ENCODE measurements at regions not wholly inside any gene's neighbourhood (a gene's known extent, or its start where the extent isn't known, plus 50 kb on each side); places are given as distances from the start of the nearest gene placed in this dataset.

DNA sequence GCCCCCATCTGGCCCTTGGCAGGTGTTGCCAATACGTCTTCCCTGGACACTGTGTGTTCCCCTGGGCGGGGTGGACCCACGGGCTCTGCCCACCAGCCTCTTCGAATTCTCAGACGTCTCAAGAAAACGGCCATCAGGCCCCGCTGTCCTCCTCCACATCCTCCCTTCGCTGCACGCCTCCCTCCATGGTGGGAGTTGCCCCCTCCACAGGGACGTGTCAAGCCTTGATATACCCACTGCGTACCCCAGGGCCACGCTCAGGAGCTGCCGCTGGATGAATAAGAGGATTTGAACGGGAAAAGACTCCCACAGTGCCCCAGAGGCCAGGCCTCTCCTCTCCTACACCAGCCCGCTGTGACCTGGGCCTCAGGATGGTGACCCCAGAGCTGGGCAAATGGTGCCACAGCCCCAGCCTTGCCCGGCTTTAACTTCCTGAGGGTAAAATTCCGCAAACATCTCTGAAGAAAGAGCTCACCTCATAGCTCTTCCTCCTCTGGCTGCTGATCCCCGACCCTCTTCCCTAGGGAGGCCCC, 399.3 kb upstream of the MYT1L start:
- Mint-ChIP-seq H3K4me1 (ENCODE audit: low read depth) (no peaks in the 10 kb centered on the region), H3K9me3 (ENCODE audit: low read depth) (no peaks in the 10 kb centered on the region), H3K36me3 (ENCODE audit: insufficient read depth) (no peaks in the 10 kb centered on the region), H3K27ac (no peak overlapping the region), H3K27me3 (peaks cover 13% of the 10 kb centered on the region), H3K4me3 (ENCODE audit: low read depth) (no peak overlapping the region)
- TF ChIP-seq, protein P1, sequence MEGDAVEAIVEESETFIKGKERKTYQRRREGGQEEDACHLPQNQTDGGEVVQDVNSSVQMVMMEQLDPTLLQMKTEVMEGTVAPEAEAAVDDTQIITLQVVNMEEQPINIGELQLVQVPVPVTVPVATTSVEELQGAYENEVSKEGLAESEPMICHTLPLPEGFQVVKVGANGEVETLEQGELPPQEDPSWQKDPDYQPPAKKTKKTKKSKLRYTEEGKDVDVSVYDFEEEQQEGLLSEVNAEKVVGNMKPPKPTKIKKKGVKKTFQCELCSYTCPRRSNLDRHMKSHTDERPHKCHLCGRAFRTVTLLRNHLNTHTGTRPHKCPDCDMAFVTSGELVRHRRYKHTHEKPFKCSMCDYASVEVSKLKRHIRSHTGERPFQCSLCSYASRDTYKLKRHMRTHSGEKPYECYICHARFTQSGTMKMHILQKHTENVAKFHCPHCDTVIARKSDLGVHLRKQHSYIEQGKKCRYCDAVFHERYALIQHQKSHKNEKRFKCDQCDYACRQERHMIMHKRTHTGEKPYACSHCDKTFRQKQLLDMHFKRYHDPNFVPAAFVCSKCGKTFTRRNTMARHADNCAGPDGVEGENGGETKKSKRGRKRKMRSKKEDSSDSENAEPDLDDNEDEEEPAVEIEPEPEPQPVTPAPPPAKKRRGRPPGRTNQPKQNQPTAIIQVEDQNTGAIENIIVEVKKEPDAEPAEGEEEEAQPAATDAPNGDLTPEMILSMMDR (IDR thresholded peaks at IDR 0.05; ENCODE audit: unreplicated experiment) = no peak
- DNase-seq (ENCODE audit: low spot score, unreplicated experiment) = no peak

DNA sequence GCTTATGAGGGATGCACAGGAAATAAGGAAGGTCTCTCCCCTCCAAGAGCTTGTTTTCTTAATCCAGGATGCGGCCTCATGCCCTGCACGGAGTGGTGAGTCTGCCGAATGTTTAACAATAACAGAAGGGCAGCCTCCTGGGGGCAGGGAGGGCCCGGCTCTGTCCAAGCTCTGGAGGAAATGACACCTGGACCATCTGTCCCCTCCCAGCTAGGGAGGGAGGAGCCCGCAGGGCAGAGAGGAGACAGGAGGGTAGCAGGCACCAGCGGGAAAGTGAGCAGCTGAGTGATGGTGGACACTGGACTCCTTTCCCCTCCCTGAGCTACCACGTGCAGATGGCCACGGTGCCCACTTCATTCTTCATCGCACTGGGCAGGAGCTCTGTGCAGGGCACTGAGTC, 398.2 kb upstream of the MYT1L start:
- no peak for DNase-seq (ENCODE audit: low spot score, unreplicated experiment)
- H3K9me3 Mint-ChIP-seq (ENCODE audit: low read depth) = no peaks in the 10 kb centered on the region

DNA sequence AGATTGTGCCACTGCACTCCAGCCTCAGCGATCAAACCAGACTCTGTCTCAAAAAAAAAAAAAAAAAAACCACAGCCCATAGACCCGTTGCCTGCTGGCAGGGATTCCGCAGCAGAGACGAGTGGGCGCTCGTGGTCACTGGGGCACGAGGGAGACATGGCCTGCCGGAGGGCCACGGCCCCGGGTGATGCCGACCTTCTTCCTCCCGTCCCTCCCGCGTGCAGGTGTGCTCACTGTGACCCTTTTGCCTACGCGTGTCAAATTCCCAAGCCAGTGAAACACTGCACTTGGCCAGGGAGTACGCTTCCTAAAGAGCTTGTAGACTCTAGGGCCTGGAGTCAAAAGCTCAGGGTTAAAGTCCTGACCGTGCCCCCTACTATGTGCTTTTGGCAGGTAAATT, 397.6 kb upstream of the MYT1L start:
- H3K4me3 Mint-ChIP-seq (ENCODE audit: low read depth) = no peak overlapping the region
- no peaks in the 10 kb centered on the region for H3K9me3 Mint-ChIP-seq (ENCODE audit: low read depth)
- no peak overlapping the region for H3K27ac Mint-ChIP-seq
- TF ChIP-seq, protein P1 (IDR thresholded peaks at IDR 0.05; ENCODE audit: unreplicated experiment) = no peak
- no peaks in the 10 kb centered on the region for H3K4me1 Mint-ChIP-seq (ENCODE audit: low read depth)
- DNase-seq (ENCODE audit: low spot score, unreplicated experiment) = no peak
- H3K27me3 Mint-ChIP-seq = peaks cover 4% of the 10 kb centered on the region
- H3K36me3 Mint-ChIP-seq (ENCODE audit: insufficient read depth) = no peaks in the 10 kb centered on the region

More for the DNA sequence above, 398.2 kb upstream of the MYT1L start:
- TF ChIP-seq, protein P1 (IDR thresholded peaks at IDR 0.05; ENCODE audit: unreplicated experiment) = no peak
- Mint-ChIP-seq H3K4me3 (ENCODE audit: low read depth) (no peak overlapping the region), H3K27me3 (peaks cover 4% of the 10 kb centered on the region), H3K27ac (no peak overlapping the region), H3K4me1 (ENCODE audit: low read depth) (no peaks in the 10 kb centered on the region), H3K36me3 (ENCODE audit: insufficient read depth) (no peaks in the 10 kb centered on the region)

DNA sequence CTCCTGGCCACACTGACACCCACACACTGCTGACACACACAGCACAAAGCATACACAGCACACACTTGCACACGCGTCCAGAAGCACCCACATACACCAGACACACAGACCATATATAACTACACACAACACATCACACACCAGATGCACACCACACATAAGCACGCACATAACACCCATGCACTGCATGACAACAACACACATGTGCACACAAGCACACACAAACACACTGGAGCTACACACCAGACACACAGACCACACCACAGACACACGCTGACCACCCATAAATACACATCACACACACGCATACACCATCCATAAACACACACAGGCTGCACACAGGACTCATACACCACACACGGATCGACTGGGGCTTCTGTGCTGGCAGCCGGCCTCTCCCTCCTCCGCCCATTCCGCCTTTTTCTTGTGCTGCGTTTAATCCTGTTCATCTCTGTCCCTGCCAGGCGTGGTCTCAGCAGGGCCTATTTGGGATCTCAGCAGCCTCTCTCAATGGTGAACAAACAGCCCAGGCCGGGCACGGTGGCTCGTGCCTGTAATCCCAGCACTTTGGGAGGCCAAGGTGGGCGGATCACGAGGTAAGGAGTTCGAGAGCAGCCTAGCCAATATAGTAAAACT, 396.9 kb upstream of the MYT1L start:
- Mint-ChIP-seq H3K36me3 (ENCODE audit: insufficient read depth) (no peaks in the 10 kb centered on the region), H3K4me3 (ENCODE audit: low read depth) (no peak overlapping the region), H3K27me3 (peaks cover 4% of the 10 kb centered on the region), H3K9me3 (ENCODE audit: low read depth) (no peaks in the 10 kb centered on the region), H3K4me1 (ENCODE audit: low read depth) (no peaks in the 10 kb centered on the region), H3K27ac (peak overlapping the region; percentile 17)
- DNase-seq (ENCODE audit: low spot score, unreplicated experiment) = no peak
- TF ChIP-seq, protein P1 (IDR thresholded peaks at IDR 0.05; ENCODE audit: unreplicated experiment) = no peak

DNA sequence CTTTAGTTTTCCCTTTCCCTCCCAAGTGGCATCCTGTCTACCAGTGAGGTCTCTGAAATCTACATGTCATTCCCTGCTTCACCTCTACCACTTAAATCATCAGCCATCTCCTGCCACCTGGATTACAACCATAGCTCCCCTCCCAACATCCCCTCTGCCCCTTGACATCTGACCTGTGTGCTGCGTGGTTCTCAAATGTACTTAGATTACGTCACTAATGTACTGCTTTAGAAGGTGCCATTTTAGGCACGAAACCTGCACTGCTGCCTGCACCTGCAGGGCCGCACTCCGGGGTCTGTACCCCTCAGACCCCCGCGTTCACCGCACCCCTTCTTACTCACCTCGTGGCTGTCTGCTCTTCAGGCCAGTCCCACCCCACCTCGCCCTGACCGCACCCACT, 395.1 kb upstream of the MYT1L start:
- no peak overlapping the region for H3K27ac Mint-ChIP-seq
- peaks cover 4% of the 10 kb centered on the region for H3K27me3 Mint-ChIP-seq
- TF ChIP-seq, protein P1 (IDR thresholded peaks at IDR 0.05; ENCODE audit: unreplicated experiment) = no peak
- H3K4me1 Mint-ChIP-seq (ENCODE audit: low read depth) = no peaks in the 10 kb centered on the region
- no peaks in the 10 kb centered on the region for H3K36me3 Mint-ChIP-seq (ENCODE audit: insufficient read depth)
- no peak for DNase-seq (ENCODE audit: low spot score, unreplicated experiment)
- H3K4me3 Mint-ChIP-seq (ENCODE audit: low read depth) = no peak overlapping the region
- H3K9me3 Mint-ChIP-seq (ENCODE audit: low read depth) = no peaks in the 10 kb centered on the region

Data from progenitor cell of endocrine pancreas (in vitro differentiated cells).